HG02571 (cell line): ENCODE measurements at regions not wholly inside any gene's neighbourhood (a gene's known extent, or its start where the extent isn't known, plus 50 kb on each side); places are given as distances from the start of the nearest gene placed in this dataset.
"Not testable (repeated sequence)": the region's sequence is repeated elsewhere in the genome, so short reads cannot be mapped to it uniquely, and the experiment has no call there.

Source experiments
- ATAC-seq: cut with Tn5 transposase; IDR thresholded peaks from one replicate; pipeline ENCODE4 v1.9.1; 2021; ENCODE audit warnings: mild to moderate bottlenecking, moderate library complexity; ENCODE audit not compliant: unreplicated experiment

DNA sequence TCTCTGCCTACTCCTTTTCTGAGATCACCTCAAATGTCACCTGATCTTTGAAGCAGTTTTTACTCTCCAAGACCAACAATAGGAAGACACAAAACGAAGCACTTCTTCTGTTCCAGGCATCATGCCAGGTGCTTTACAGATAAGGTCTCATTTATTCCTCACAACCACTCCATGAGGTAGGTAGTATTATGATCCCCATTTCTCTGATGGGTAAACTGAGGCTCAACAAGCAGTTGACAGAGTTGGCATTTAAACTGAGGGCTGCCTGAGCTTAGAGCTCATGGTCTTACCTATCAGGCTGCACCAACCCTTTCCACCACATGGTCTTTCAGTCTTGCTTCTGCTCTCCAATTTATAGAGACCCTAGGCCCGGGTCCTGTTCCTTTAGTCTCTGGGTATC is 147.2 kb upstream of the JUN start:
- ATAC-seq = no peak

DNA sequence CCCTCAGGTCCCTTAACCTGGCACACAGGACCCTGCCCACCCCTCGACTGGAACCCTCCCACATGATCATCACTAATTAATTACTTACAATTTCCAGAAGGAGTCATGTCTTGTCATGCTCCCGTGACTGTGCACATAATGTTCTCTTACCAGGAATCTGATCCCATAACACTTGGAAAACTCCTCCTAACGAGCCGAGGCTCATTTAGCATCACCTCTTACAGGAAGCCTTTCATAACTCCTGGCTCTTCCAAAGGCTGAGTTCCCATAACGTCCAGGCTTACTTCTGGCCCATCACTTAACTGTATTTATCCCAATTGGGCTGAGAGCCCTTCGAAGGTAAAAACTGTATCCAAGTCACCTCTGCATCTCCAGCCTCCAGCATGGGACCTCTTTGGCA is 147.9 kb upstream of the JUN start:
- no peak for ATAC-seq

DNA sequence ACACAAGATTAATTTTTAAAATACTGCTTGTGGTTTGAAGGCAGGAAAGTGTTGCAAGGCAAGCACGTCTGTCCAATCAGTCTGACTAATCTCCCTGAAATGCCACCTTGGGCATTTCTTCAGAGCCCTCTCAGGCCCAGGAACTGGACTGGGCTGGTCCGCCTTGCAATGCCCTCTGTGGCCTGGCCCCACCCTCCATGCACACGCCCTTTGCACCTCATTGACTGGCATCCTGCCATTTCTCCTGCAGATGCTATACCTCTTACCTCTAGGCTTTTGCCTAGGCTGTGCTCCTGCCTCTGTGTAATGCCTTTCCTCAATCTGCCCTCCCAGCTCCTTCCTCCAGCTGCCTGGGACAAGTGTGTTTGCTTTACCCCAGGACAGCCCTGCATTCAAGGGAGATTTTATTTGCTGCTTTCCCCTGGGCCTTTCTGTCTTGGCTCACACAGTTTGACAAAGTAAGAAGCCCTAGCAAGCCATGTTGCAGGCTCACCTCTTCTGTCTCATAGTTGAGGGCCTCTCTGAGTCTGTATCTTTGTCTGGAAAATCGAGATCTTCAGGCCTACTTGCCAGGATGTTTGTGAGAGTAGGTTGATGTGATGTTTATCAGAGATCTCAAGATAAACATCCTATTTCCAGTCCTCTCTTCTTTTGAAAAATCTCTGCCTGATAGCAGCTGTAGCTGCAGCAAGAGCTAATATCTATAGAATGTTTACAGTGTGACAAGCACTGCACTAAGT is 149.2 kb upstream of the JUN start:
- no peak for ATAC-seq

DNA sequence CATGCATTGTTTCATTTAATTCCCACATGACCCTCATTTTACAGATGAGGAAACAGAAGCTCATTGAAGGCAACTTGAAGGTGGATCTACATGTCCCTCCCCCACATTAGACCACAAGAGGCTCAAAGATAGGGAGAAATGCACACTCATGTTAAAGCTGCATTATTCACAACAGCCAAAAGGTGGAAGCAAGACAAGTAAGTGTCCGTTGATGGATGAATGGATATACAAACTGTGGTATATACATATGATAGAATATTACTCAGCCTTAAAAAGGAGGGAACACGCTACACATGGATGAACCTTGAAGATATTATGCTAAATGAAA is 149.7 kb upstream of the JUN start:
- no peak for ATAC-seq

DNA sequence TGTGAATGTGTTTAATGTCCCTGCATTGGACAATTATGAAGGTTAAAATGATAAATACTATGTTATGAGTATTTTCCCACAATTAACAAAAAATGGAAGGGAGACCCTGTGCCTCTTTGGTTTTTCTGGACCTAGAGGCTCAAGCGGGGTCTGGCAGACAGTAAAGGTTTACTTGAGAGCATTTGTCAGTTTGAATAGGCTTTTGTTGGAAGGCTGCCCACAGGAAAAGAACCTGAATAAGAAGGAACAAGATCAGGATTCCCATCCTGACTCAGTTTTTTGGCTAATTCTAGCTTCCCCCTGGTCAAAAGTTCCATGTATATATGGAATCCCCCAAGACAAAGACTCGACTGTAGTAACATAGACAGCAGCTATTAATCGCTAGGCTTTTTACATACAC is 150.9 kb upstream of the JUN start:
- ATAC-seq = no peak

DNA sequence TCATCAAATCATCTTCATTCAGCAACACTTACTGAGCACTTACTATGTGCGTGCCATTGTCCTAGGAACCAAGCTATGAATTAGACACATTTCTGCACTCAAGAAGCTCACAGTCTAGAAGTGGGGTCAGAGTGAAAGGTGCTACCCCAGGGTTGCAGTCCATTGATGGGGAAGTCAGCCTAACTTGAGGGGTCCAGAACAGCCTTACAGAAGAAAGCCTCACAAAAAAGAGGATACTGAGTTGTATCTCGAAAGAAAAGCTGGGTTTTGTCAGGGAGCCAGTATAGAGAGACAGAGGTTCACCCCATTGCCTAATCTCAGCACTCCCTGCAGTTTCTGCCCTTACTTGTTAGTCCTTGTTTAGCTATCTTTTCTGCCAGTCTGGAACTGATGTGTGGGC is 153.1 kb upstream of the JUN start:
- ATAC-seq = no peak

DNA sequence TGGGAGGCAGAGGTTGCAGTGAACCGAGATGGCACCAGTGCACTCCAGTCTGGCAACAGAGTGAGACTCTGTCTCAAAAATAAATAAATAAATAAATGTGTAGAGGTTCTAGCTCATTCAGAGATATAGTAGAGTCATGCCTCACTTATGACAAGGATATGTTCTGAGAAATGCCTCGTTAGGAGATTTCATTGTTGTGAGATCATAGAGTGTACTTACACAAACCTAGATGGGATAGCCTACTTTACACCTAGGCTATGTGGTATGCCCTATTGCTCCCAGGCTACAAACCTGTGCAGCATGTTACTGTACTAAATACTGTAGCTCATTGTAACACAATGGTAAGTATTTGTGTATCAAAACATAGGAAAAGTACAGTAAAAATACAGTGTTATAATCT is 155.3 kb upstream of the JUN start:
- no peak for ATAC-seq

DNA sequence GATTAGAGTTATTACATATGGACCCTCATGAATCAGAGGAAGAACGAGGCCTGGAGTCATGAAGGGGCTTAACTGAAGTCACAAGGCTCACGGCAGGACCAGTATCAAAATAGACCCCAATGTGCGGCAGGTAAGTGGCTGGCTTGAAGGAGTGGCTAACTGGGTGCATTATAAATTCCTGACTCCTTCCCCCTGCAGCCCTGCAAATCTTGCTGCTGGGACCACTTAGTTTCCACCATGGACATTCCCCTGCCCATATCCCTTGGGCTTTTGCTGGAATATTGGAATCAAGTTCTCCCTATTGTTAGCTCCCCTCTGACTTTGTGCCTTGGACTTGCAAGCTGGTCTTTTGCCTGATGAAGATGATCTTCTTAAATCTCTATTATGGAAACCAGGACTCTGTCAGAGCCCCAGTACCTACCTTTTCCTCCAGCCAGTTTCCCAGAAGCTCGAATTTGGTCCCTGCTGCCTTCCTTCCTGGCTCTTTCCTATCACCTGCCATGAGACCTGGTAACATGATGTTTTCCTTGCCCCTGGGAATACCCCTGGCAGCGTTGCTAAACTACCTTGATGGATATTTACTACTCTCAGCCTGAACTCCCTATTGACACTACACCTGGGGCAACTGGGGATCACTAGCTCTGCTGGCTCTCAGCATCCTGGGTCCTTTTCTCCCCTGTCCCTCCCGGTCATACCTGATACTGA is 156.0 kb upstream of the JUN start:
- no peak for ATAC-seq

DNA sequence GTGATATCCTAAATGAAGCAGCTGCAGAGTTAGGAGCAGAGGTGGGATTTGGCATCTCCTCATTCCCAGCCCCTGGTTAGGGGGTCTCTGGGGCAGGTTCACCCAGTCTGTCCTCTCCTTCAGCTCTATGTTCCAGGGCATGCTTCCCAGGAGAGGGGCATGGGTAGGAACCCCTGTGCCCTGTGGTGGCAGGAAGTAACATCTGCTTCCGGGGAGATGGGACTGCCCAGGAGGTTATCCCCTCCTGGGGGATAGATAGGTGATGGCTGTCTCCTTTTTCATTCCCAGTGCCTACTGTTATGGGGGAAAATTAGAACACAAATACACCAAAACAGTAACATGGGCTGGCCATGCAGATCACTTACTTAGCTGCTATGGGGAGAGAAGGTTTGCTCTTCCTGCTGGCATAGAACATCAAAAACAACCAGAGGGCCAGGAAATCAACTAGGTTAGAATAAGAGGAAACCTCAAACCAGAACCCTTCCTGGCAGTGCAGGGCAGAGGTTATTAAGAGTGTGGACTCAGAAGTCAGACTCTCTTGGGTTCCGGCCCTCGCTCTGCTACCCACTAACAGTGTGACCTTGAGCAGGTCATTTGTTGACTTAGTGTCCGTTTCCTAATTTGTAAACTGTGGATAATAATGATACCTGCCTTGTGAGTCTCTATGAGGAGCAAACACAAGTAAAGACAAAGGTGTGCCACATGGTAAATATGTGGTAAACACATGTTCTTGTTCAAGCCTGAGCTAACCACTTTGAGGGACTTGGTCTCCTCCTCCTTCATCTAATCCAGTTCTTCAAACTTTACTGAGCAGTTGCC is 157.8 kb upstream of the JUN start:
- no peak for ATAC-seq

DNA sequence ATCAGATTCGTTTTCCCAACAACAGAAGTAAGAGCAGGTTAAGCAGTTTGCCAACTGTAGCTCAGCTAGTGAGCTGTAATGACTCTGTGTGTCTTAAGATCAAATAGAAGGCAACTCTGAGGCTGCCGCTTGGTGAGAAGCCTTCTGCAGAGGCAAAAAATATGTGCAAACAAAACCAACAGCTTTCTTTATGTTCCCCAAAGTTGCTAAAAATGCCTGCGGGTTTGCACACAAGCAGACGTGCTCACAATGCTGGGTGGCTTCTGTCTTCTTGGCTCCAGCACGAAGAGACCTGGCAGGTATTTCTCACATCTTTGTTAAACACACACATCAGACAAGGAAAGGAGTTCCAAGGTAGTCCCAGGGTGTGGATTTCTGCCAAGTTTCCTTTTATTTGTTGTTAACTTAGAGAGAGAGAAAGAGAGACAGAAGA is 158.9 kb upstream of the JUN start:
- ATAC-seq = no peak

DNA sequence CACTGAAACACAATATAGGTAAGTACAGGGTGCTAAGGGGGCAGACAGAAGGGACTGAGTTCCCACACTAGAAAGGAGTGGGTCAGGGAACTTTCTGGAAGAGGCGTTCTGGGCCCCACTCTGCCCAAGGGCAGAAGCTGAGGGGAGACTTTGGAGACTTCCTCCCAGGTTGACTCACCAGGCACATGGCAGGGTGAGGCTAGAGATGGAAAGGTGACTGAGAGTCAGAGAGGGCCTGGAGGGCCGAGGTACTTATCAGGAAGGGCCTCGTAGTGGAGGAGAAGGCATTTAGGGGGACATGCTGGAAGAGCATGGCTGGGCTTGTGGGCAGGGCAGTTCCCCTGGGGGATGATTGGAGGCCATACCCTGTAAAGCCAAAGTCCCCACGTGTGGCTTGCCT is 159.9 kb upstream of the JUN start:
- no peak for ATAC-seq

DNA sequence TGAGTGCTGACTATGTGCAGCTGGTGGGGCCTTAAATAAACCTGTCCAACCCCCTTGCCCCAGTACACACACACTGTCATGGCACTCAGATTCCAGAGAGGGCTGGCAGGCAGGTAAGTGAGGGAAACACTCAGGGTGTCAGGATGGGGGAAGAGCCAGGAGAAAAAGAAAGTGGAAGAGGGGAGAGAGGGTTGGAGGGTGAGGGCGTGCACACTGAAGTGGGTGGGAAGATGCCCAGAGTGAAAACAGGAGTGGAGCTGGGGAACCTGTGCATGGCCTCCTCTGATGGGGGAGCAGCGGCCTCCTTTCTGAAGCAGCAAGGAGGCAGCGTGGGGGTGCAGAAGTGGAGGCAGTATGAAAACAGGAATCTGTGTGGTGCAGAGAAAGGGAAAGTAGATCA is 160.6 kb upstream of the JUN start:
- ATAC-seq = no peak

DNA sequence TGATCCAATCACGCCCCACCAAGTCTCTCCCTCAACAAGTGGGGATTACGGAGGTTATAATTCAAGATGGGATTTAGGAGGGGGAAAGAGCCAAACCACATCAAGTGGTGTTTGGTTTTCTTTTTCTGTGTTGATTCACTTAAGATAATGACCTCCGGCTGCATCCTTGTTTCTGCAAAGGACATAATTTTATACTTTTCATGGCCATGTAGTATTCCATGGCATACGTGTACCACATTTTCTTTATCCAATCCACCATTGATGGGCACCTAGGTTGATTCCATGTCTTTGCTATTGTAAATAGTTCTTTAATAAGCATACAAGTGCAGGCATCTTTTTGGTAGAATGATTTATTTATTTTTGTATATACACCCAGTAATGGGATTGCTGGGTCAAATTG is 162.5 kb upstream of the JUN start:
- ATAC-seq = no peak

DNA sequence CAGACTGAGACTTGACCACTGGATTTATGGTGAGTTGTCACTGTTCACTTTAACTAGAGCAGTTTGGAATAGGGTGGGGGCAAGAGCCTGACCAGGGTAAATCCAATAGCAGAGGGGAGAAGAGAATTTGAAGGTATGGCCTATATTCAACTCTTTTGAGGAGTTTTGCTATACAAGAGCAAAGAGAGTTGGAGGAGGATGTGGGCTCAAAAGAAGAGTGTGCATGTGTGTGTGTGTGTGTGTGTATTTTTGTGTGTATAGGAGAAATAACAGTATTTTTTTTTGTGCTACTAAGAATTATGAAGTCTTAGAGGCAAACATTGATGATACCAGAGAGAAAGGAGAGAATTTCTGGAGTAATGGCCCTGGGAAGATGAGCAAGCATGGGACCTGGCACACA is 164.8 kb upstream of the JUN start:
- ATAC-seq = no peak

DNA sequence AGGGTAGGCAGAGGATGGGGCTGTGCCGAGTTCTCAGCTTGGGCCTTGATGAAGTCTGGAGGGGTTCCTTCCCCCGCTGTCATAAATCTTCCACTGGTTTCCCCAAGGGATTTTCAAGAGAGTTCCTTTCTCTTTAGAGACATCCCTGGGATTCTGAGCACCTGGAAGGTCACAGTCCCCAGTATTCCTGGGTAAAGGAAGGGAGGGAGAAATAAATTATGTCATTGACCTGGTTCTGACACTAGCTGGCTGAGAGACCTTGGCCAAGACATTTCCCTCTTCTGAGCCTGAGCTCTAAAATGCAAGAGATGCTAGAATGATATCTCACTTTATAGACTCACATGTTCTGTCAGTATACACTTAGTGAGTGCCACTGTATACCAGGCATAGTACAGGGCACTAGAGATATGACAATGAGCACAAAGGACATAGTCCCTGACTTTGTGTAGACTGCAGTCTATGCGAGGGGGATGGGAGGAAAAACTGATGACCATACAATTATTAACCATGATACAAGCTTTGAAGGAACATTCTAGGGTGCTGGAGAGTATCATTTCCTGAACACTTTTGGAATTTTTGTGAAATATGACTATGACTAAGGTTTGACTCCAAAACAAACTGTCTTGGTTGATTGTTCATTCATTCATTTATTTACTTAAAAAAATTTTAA is 165.8 kb upstream of the JUN start:
- ATAC-seq = no peak

DNA sequence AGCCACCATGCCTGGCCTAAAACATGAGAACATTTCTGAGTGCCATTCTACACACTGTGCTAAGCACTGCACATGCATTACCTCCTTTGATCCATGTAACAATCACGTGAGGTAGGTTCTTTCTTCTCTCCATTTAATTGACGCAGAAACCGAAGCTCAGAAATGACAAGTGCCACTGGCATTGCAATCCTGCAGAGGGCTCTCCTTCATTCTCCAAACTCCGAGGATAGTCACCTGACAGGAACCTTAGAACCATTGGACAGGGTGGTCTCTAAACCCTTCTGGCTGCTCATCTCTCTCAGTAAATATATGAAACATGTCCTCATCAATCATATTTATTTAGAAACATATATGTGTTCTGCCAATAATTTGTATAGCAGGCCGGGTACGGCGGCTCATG is 167.1 kb upstream of the JUN start:
- no peak for ATAC-seq

DNA sequence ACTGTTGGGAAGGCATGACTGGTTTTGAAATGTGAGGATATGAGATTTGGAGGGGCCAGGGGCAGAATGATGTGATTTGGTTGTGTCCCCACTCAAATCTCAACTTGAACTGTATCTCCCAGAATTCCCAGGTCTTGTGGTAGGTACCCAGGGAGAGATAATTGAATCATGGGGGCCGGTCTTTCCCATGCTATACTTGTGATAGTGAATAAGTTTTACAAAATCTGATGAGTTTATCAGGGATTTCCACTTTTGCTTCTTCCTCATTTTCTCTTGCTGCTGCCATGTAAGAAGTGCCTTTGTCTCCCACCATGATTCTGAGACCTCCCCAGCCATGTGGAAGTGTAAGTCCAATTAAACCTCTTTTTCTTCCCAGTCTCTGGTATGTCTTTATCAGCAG is 170.1 kb upstream of the JUN start:
- not testable (repeated sequence) for ATAC-seq

DNA sequence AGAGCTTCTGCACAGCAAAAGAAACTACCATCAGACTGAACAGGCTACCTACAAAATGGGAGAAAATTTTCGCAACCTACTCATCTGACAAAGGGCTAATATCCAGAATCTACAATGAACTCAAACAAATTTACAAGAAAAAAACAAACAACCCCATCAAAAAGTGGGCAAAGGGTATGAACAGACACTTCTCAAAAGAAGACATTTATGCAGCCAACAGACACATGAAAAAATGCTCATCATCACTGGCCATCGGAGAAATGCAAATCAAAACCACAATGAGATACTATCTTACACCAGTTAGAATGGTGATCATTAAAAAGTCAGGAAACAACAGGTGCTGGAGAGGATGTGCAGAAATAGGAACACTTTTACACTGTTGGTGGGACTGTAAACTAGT is 179.4 kb upstream of the JUN start:
- ATAC-seq = not testable (repeated sequence)

DNA sequence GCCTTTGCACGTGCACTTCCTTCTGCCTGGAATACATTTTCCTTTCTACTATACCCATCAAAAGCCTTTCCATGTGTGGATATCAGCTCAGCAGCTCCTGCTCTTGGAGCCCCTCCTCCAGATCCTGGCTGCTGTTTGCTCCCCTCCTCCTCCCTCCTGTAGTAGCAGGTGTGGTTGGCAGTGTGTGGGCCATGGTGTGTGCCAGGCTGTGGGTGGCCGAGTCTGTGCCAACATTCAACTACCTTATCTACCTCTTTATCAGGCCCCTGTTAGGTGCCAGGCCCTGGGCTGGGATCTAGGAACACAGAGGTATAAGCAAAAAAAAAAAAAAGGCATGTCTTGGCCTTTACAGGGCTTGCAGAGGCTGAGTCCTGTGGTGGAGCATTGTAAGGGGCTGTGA is 180.6 kb upstream of the JUN start:
- ATAC-seq = no peak

DNA sequence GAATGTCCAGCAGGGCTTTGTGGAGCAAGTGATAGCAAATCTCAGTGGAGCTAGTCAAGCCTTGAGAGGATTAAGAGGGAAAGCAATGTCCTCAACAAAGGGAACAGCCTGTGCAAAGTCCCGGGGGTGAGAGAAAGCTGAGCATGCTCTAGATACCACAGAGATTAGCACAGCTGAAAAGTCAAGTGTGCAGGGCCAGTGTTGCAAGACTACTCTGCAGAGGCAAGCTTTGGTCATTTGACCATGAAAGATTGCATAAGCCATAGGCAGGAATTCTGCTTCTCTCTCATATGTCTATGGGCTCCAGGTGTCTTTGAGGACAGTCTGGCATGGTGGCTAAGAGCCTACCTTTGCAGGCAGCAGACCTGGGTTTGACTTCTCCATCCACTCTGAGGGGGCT is 181.0 kb upstream of the JUN start:
- ATAC-seq = no peak

DNA sequence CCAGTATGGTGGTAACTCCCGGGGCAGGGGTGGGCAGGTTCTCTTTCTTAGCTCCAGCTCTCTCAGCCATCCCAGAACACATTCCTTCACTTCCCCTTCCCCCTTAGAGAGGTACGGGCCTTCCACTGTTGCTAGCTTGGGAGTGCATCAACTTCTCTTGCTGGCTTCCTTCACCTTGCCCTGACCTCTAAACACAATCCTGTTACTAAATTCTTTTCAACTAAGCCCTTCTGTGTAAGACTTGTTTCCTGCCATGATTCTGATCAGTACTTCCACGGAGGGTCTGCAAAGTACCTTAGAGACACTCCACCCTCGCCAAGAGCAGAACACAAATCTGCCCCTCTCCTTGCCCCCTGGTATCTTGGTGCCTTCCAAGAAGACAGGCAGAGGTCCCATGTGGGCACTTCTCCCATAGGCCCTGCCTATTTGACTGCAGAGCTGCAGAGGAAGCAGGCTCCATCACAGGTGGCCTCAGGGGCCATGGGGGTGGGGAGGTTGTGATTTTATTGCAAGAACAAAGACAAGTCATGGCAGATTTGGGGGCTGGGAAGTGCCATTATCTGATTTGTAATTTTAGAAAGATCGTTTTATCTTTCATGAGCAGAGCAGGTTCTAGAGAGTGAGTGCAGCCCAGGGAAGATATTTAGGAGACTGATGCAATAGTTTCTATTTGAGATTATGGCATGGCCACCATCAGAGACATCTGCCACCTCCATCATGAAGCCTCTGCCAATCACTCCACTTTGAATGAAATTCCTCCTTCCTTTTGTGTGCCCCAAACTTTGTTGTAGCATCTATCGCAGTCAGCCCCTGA is 182.5 kb upstream of the JUN start:
- no peak for ATAC-seq
